ENCODE measurements at regions not wholly inside any gene's neighbourhood (a gene's known extent, or its start where the extent isn't known, plus 50 kb on each side); places are given as distances from the start of the nearest gene placed in this dataset.

- H3K4me3 ChIP-seq (ENCODE audit: low read length): no peak overlapping the region
- TF ChIP-seq CTCF (conservative IDR thresholded peaks at IDR 0.05; ENCODE audit: low read length): no peak
- no peak for DNase-seq (ENCODE audit: low read depth)
Measured at GRCh38 chr14:82146846-82147245, 613.2 kb upstream of the SEL1L start.

GRCh38 chr14:82153689-82154088 lies 620.0 kb upstream of the SEL1L start:
- no peak overlapping the region for H3K4me3 ChIP-seq (ENCODE audit: low read length)
- DNase-seq (ENCODE audit: low read depth): no peak
- no peak for TF ChIP-seq CTCF (conservative IDR thresholded peaks at IDR 0.05; ENCODE audit: low read length)

GRCh38 chr14:82159624-82160023 lies 626.0 kb upstream of the SEL1L start:
- H3K4me3 ChIP-seq (ENCODE audit: low read length): no peak overlapping the region
- TF ChIP-seq CTCF (conservative IDR thresholded peaks at IDR 0.05; ENCODE audit: low read length): no peak
- DNase-seq (ENCODE audit: low read depth): no peak

- no peak for TF ChIP-seq CTCF (conservative IDR thresholded peaks at IDR 0.05; ENCODE audit: low read length)
- no peak overlapping the region for H3K4me3 ChIP-seq (ENCODE audit: low read length)
- no peak for DNase-seq (ENCODE audit: low read depth)
Measured at GRCh38 chr14:82180139-82180538, 646.5 kb upstream of the SEL1L start.

- no peak for DNase-seq (ENCODE audit: low read depth)
- H3K4me3 ChIP-seq (ENCODE audit: low read length): no peak overlapping the region
- no peak for TF ChIP-seq CTCF (conservative IDR thresholded peaks at IDR 0.05; ENCODE audit: low read length)
Measured at GRCh38 chr14:82182646-82183045, 649.0 kb upstream of the SEL1L start.

GRCh38 chr14:82190742-82191141 lies 657.1 kb upstream of the SEL1L start:
- no peak for TF ChIP-seq CTCF (conservative IDR thresholded peaks at IDR 0.05; ENCODE audit: low read length)
- DNase-seq (ENCODE audit: low read depth): no peak

GRCh38 chr14:82192387-82192786 lies 658.7 kb upstream of the SEL1L start:
- no peak for DNase-seq (ENCODE audit: low read depth)
- no peak overlapping the region for H3K4me3 ChIP-seq (ENCODE audit: low read length)
- TF ChIP-seq CTCF (conservative IDR thresholded peaks at IDR 0.05; ENCODE audit: low read length): no peak

More at GRCh38 chr14:82190742-82191141, 657.1 kb upstream of the SEL1L start:
- no peak overlapping the region for H3K4me3 ChIP-seq (ENCODE audit: low read length)
